Islet precursor cell (in vitro differentiated cells): ENCODE measurements at regions not wholly inside any gene's neighbourhood (a gene's known extent, or its start where the extent isn't known, plus 50 kb on each side); places are given as distances from the start of the nearest gene placed in this dataset.
A peak's percentile ranks its signal among the peaks of the same experiment; 100 is the strongest.

ENCODE experiments used
- DNase-seq: peaks from one replicate; pipeline ENCODE4 v3.0.0-alpha.2; 2018

- DNase-seq = no peak
Measured at GRCh38 chr15:25051399-25052154, 96.8 kb downstream of the SNRPN start.

GRCh38 chr15:25052191-25052999 is 97.6 kb downstream of the SNRPN start:
- peak; percentile 26 for DNase-seq

GRCh38 chr15:25053000-25053815 is 98.4 kb downstream of the SNRPN start:
- peak; percentile 25 for DNase-seq

GRCh38 chr15:25054329-25054728 is 99.5 kb downstream of the SNRPN start:
- DNase-seq = peak; percentile 15

- peak; percentile 19 for DNase-seq
Measured at GRCh38 chr15:25054943-25055342, 100.2 kb downstream of the SNRPN start.

GRCh38 chr15:25055356-25056068 is 100.7 kb downstream of the SNRPN start:
- DNase-seq = peak; percentile 19

DNA sequence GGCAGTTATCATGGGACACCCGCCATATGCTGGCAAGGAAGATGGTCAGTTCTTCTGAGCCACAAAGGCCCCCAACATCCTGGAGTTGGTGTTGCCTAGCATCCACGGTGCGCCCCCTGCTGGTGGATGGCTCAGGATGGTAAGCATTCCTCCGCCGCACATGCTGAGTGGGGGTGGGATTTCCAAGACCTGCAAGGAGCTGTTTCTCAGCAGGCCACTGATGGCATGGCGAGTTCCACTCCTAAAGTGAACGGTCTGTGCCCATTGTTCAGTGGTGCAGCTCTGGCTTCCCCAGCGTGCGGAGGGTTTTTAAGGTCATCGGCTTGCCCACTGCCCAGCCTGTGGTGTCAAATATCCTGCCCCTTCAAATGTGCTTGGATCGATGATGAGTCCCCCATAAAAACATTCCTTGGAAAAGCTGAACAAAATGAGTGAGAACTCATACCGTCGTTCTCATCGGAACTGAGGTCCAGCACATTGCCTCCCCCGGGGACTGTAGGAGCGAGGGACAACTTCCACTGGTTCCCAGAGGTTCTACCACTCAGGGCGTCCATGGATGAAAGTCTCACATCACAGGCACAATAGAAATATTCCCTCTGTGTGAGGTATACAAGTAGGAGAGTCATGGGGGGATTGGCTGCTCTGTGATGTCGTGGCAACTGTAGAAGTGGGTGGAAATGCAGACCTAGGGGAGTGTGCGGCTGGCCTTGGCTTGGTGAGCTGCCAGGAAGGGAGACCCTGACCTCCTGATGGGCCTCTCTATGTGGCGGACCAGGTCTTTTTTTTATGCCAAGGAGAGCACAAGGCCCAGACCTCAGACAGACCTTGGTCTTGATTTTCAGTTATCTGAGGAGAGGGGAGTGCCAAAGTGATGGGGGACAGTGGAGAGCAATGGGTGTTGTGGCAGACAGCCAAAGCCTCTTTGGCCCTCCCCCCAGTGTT is 102.0 kb downstream of the SNRPN start:
- peak; percentile 17 for DNase-seq

DNA sequence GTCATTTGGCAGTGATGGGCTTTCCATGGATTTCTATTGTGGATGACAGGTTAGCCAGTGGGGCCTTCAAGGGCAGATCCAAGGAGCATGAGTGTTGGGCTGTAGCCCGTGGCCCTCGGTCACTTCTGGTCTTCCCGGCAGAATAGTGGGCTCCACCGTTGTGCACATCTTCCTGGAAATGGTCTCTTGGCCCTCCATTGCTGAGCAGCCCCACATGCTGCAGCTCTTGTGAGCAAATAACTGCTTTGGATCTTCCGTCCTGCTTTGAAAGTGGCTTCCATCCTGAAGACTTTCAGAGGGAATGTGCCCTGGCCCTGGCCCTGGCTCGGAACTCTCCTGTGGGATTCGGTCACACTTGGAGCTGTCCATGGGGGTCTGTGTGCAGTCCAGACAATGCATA is 102.8 kb downstream of the SNRPN start:
- DNase-seq = no peak

GRCh38 chr15:25058080-25058785 is 103.4 kb downstream of the SNRPN start:
- peak; percentile 21 for DNase-seq

- peak; percentile 15 for DNase-seq
Measured at GRCh38 chr15:25059698-25060471, 105.1 kb downstream of the SNRPN start.

- no peak for DNase-seq
Measured at GRCh38 chr15:25060472-25060803, 105.7 kb downstream of the SNRPN start.

DNA sequence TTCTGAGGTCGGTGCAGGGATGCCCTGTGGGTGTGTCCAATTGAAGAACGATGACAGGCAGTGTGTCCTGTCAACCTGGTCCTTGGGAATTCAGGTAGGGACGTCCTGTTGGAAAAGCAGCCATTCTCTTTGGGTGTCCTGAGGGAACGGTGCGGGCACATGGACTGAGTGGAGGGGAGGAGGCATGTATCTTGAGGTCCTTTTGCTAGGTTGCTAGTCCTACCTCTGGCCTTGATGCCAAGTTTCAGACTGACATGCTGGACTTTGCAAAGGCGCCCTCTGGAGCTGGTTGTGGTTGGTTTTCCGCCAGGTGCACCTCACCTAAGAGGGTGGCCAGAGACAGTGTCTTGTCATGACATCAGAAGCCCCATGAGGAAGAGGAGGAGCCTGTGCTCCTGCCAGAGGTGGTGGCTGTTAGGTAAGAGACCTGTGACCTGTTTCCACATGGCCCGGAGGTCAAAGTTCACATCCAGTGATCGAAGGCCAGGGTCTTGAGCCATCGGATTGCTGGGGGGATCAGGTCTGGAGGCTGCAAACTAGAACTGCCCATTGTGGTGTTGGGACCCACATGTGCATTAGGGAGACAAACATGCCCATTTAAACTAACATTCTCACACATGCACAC is 106.3 kb downstream of the SNRPN start:
- peak; percentile 37 for DNase-seq

DNA sequence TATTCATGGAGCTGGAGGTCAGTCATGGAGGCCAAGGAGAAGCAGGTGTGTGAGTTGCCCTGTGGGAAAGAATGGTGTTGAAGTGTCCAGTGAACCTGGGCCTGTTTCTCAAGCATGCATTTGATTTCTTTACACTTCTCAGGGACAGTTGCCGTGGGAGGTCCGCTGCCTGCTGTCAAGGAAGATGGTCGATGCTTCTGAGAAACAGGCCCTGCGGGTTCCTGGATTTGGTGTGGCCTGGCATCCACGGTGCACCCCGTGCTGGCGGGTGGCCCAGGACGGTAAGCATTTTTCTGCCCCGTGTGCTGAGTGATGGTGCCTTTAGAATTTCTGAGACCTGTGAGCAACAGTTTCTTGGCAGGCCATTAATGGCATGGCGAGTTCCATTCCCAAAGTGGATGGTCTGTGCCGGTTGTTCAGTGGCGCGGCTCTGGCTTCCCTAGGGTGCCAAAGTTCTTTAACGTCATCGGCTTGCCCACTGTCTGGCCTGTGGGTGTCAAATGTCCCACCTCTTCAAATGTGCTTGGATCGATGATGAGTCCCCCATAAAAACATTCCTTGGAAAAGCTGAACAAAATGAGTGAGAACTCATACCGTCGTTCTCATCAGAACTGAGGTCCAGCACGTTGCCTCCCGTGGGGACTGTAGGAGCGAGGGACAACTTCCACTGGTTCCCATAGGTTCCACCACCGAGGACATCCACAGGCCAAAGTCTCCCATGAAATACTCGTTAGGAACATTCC is 107.2 kb downstream of the SNRPN start:
- peak; percentile 22 for DNase-seq

DNA sequence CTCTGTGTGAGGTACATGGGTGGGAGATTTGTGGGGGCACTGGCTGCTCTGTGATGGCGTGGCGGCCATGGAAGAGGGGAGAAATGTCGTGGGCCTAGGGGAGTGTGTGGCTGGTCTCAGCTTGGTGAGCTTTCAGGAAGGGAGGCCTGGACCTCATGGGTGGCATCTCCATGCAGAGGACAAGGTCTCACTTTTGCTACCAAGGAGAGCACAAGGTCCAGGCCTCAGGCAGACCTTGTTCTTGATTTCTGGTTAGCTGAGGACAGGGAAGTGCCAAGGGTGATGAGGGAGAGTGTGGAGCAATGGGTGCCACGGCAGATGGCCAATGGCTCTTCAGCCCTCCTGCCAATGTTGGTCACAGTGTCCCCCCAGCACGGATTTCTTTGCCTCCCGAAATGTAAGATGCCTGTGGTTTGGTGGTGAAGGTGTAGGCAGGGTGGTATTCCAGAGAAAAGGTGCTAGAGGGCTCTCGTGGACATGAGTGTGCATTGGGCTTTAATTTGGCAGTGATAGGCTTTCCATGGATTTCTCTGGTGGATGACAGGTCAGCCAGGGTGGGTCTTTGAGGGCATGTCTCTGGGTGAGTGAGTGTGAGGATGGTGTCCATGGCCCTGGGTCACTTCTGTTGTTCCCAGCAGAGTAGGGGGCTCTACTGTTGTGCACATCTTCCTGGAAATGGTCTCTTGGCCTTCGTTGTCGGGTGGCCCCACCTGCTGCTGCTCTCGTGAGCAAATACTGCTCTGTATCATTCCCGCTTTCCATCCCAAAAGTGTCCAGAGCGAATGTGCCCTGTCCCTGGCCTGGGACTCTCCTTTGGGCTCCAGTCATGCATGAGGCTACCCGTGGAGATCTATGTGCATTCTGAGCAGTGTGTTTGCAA is 108.0 kb downstream of the SNRPN start:
- DNase-seq = no peak

DNA sequence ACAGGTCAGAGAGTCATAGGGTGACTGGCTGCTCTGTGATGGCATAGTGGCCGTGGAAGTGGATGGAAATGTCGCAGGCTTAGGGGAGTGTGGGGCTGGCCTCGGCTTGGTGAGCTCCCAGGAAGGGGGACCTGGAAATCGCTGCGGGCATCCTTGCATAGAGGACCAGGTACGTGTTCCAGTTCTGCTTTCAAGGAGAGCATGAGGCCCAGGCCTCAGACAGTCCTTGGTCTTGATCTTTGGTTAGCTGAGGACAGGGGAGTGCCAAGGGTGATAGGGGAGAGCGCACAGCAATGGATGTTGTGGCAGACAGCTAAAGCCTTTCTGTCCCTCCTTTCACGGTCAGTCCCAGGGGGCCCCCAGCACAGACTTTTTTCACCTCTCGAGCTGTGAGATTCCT is 110.5 kb downstream of the SNRPN start:
- DNase-seq = no peak

DNA sequence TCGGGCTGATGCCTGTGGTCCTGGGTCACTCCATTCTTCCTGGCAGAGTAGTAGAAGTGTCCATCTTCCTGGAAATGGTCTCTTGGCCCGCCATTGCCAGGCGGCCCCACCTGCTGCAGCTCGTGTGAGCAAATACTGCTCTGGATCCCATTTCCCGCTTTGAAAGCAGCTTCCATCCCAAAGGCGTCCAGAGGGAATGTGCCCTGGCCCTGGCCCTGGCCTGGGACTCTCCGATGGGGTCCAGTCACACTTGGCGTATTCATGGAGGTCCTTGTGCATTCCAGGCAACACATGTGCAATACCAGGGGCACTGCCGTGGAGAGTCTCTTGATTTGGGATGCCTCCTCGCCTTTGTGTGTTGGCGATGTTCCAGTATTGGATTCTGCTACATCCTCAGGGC is 111.1 kb downstream of the SNRPN start:
- no peak for DNase-seq

- no peak for DNase-seq
Measured at GRCh38 chr15:25066708-25067107, 111.9 kb downstream of the SNRPN start.
